Endothelial cell of umbilical vein (primary cell): ENCODE measurements at regions not wholly inside any gene's neighbourhood (a gene's known extent, or its start where the extent isn't known, plus 50 kb on each side); places are given as distances from the start of the nearest gene placed in this dataset.
"Not testable (repeated sequence)": the region's sequence is repeated elsewhere in the genome, so short reads cannot be mapped to it uniquely, and the experiment has no call there.

Experiments used
- BruUV-seq: library from RNA; stranded (reverse); fragments of 400-500 nt; replicated peaks from 2 replicates; lab custom pipeline; 2021; lab: Mats Ljungman, UMichigan
- CTCF ChIA-PET: fragments of 300-600, 350-600 bp; sonication (Branson Sonifier 250); formaldehyde crosslinking; loops from one replicate; lab custom pipeline; 2021; ENCODE audit warnings: antibody characterized with exemption, inconsistent platforms; lab: Charles Lee
- POLR2A ChIA-PET: fragments of 300-600, 350-600 bp; sonication (Branson Sonifier 250); formaldehyde crosslinking; loops from one replicate; lab custom pipeline; 2021; ENCODE audit warnings: antibody characterized with exemption, inconsistent platforms; lab: Charles Lee
- DNase-seq: peaks from one replicate; pipeline ENCODE4 v3.0.0-alpha.2; 2011; ENCODE audit warnings: low read depth, low spot score
- FAIRE-seq: peaks from 2 replicates; lab custom pipeline; 2011; peaks lifted over from hg19 to GRCh38; lab: Jason Lieb, UNC
- H2AFZ ChIP-seq: 2 replicates; pipeline ENCODE4 v1.6.0; 2012; ENCODE audit warnings: low read depth, low read length, control low read depth, inconsistent platforms
- H3K27ac ChIP-seq: 2 replicates; pipeline ENCODE4 v1.5.1; 2011; ENCODE audit warnings: low read depth, mild to moderate bottlenecking, control low read depth, low read length, moderate library complexity; ENCODE audit not compliant: insufficient read depth
- H3K27me3 ChIP-seq, 2 experiments: 2 replicates each; pipeline versions ENCODE4 v1.6.0 to v1.6.1; 2011; ENCODE audit warnings: low read length in 2 of 2, mixed read lengths in 1 of 2; ENCODE audit not compliant: control insufficient read depth in 2 of 2, insufficient read depth in 2 of 2
- H3K36me3 ChIP-seq, 2 experiments: 2 replicates in 1 of 2; 3 replicates in 1 of 2; pipeline ENCODE4 v1.5.1; 2011; ENCODE audit warnings: low read length in 2 of 2, mild to moderate bottlenecking in 1 of 2, moderate library complexity in 1 of 2; ENCODE audit not compliant: control insufficient read depth in 2 of 2, insufficient read depth in 2 of 2; ENCODE audit errors: extremely low read depth in 1 of 2
- H3K4me1 ChIP-seq: 3 replicates; pipeline ENCODE4 v1.5.1; 2011; ENCODE audit warnings: mild to moderate bottlenecking, low read length; ENCODE audit not compliant: control insufficient read depth, insufficient read depth; ENCODE audit errors: extremely low read depth
- H3K4me2 ChIP-seq: 2 replicates; pipeline ENCODE4 v1.6.1; 2011; ENCODE audit warnings: low read length, control low read depth, mixed read lengths; ENCODE audit not compliant: insufficient read depth
- H3K4me3 ChIP-seq, 3 experiments: fragments of 200-600 bp in 1 of 3; sonication (generic), shearing (Covaris generic) in 1 of 3; replicated peaks in 1 of 3; 2 replicates each; pipeline ENCODE4 v1.5.1; 2011 to 2016; ENCODE audit warnings: control low read depth in 3 of 3, low read length in 3 of 3, mild to moderate bottlenecking in 2 of 3, inconsistent platforms in 1 of 3, low read depth in 1 of 3, moderate library complexity in 1 of 3; ENCODE audit not compliant: insufficient read depth in 1 of 3
- H3K79me2 ChIP-seq: 2 replicates; pipeline ENCODE4 v1.6.0; 2012; ENCODE audit warnings: low read length, inconsistent platforms; ENCODE audit not compliant: control insufficient read depth, insufficient read depth
- H3K9ac ChIP-seq: replicated peaks from 2 replicates; pipeline ENCODE3; 2011; ENCODE audit warnings: low read length, control low read depth; ENCODE audit not compliant: insufficient read depth; ENCODE audit errors: extremely low read depth
- H3K9me1 ChIP-seq: replicated peaks from 3 replicates; pipeline ENCODE4 v1.6.0; 2011; ENCODE audit warnings: mild to moderate bottlenecking, low read length; ENCODE audit not compliant: control insufficient read depth, insufficient read depth; ENCODE audit errors: extremely low read depth
- H3K9me3 ChIP-seq: replicated peaks from 2 replicates; pipeline ENCODE4 v1.5.1; 2012; ENCODE audit warnings: low read length, inconsistent platforms; ENCODE audit not compliant: control insufficient read depth, insufficient read depth
- H4K20me1 ChIP-seq: replicated peaks from 2 replicates; pipeline ENCODE3; 2011; ENCODE audit warnings: mild to moderate bottlenecking, low read length; ENCODE audit not compliant: control insufficient read depth, insufficient read depth; ENCODE audit errors: extremely low read depth
- CTCF ChIP-seq, 2 donors: IDR thresholded peaks; 1 replicate in 1 of 2; 2 replicates in 1 of 2; pipeline ENCODE4 v1.5.1; 2011; ENCODE audit warnings: low read length in 2 of 2, mild to moderate bottlenecking in 2 of 2, moderate library complexity in 2 of 2, control low read depth in 1 of 2, inconsistent platforms in 1 of 2, low read depth in 1 of 2; ENCODE audit not compliant: insufficient read depth in 1 of 2; ENCODE audit errors: extremely low read depth in 1 of 2
- EZH2 ChIP-seq: IDR thresholded peaks from 2 replicates; pipeline ENCODE4 v1.6.1; 2012; ENCODE audit warnings: borderline replicate concordance, low read depth, mild to moderate bottlenecking, moderate library complexity, low read length, inconsistent platforms; ENCODE audit not compliant: severe bottlenecking
- FOS ChIP-seq: IDR thresholded peaks from 2 replicates; pipeline ENCODE4 v1.6.1; 2011; ENCODE audit warnings: mild to moderate bottlenecking, low read length, moderate library complexity, borderline replicate concordance; ENCODE audit not compliant: insufficient read depth
- GATA2 ChIP-seq: IDR thresholded peaks from 2 replicates; pipeline ENCODE4 v1.7.0; 2011; ENCODE audit warnings: low read depth, mild to moderate bottlenecking, moderate library complexity, mixed read lengths, low read length; ENCODE audit not compliant: insufficient read length, insufficient read depth
- JUN ChIP-seq: IDR thresholded peaks from 2 replicates; pipeline ENCODE4 v1.6.1; 2011; ENCODE audit warnings: borderline replicate concordance, low read depth; ENCODE audit not compliant: insufficient read length, insufficient read depth
- MAX ChIP-seq: IDR thresholded peaks from 2 replicates; pipeline ENCODE4 v1.6.1; 2011; ENCODE audit not compliant: insufficient read depth, insufficient read length
- POLR2AphosphoS5 ChIP-seq: IDR thresholded peaks from 2 replicates; pipeline ENCODE4 v1.6.1; 2012; ENCODE audit warnings: low read depth, mild to moderate bottlenecking, control low read depth, low read length, moderate library complexity; ENCODE audit not compliant: insufficient read depth
- dilution Hi-C: fragments of 300-500 bp; cut with MboI; formaldehyde crosslinking; loops from one replicate; pipeline ENCODE4 v1.15.0; 2019; ENCODE audit warnings: low sequenced_read_pairs; ENCODE audit not compliant: extremely low pct_ligation_motif_present
- intact Hi-C: fragments of 100-400 bp; cut with micrococcal nuclease; formaldehyde crosslinking; loops from one replicate; pipeline ENCODE4 v1.10.0; 2022

GRCh38 chr7:119886007-119886406 lies 387.0 kb upstream of the KCND2 start:
- ChIA-PET POLR2A (no interaction called here), CTCF (no interaction called here)
- H3K4me3 ChIP-seq = no peak overlapping the region
- no peak overlapping the region for H3K4me2 ChIP-seq
- dilution Hi-C loops (no loop called here), intact Hi-C loops (no loop called here)
- no TSS peak for BruUV-seq
- H3K27ac ChIP-seq = no peak overlapping the region
- no peak for FAIRE-seq
- peaks cover 2% of the 10 kb centered on the region for H3K9me3 ChIP-seq
- no peak for DNase-seq
- H3K27me3 ChIP-seq = no peaks in the 10 kb centered on the region
- no peaks in the 10 kb centered on the region for H3K79me2 ChIP-seq
- no peak for TF ChIP-seq FOS
- no peak for TF ChIP-seq MAX
- no peak for TF ChIP-seq GATA2
- no peak for TF ChIP-seq POLR2AphosphoS5
- TF ChIP-seq CTCF (IDR thresholded peaks at IDR 0.05; ENCODE audit: extremely low read depth in 1 of 2, insufficient read depth in 1 of 2, low read depth in 1 of 2, low read length in 2 of 2) = no peak
- TF ChIP-seq JUN = no peak
- TF ChIP-seq EZH2 = no peak
- no peak overlapping the region for H2AFZ ChIP-seq
- H3K9me1 ChIP-seq = no peaks in the 10 kb centered on the region
- H3K36me3 ChIP-seq = no peaks in the 10 kb centered on the region
- H3K9ac ChIP-seq = no peak overlapping the region
- H3K4me1 ChIP-seq = no peaks in the 10 kb centered on the region
- no peaks in the 10 kb centered on the region for H4K20me1 ChIP-seq

GRCh38 chr7:119886525-119886924 lies 386.4 kb upstream of the KCND2 start:
- H3K9ac ChIP-seq, H3K9me3 ChIP-seq, POLR2A ChIA-PET, H3K9me1 ChIP-seq, H3K27ac ChIP-seq, H2AFZ ChIP-seq, H3K4me2 ChIP-seq, FAIRE-seq, H3K4me3 ChIP-seq, CTCF ChIA-PET, H3K4me1 ChIP-seq, H3K36me3 ChIP-seq, H4K20me1 ChIP-seq, H3K27me3 ChIP-seq, BruUV-seq, DNase-seq, intact Hi-C loops, H3K79me2 ChIP-seq, dilution Hi-C loops: not testable (repeated sequence)
